Activated naive CD4-positive, alpha-beta T cell treated with Interleukin-2 at 50 U/mL for 16 hours (primary cell): ENCODE measurements at regions not wholly inside any gene's neighbourhood (a gene's known extent, or its start where the extent isn't known, plus 50 kb on each side); places are given as distances from the start of the nearest gene placed in this dataset.

Experiments used
- DNase-seq: peaks from one replicate; pipeline ENCODE4 v3.0.0-alpha.2; 2020

- no peak for DNase-seq
Measured at GRCh38 chr15:60095711-60096110, 91.6 kb downstream of the FOXB1 start.

GRCh38 chr15:60096157-60096556 is 92.0 kb downstream of the FOXB1 start:
- no peak for DNase-seq

DNA sequence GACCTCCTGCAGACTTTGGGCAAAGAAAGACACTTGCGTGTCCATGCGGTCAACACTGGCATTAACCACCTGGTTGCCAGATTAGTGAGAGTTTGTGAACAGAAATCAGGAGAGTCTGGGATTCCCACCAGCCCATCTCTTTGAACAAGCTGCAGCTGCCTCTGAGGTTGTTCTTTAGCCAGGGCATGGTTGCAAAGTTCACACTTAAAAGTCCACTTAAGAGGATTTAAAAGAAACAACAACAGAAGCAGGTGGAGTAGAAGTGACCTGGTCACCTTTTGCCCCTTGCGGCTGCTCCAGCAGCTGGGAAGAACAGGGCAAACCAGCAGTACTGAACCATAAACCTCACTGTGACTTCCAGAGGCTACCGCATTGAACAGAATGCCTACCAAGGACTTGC is 97.3 kb downstream of the FOXB1 start:
- no peak for DNase-seq

DNA sequence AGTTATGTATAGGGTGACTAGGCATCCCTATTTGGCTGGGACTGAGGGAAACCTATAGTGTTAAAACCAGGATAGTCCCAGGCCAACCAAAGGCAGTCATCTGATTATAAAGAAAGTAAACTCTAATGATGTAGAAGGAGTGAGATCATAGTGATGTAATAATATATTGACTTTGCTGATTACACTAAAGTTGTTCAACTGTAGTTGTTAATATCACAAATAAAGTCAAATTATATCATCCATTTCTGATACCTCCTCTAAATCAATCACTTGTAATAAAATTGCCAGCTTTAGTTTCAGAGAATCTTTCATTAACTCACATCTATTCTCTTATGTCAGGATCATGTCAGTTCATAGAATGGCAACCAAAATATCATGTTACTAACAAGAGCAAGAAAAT is 98.6 kb downstream of the FOXB1 start:
- DNase-seq = no peak

GRCh38 chr15:60110909-60111308 is 106.8 kb downstream of the FOXB1 start:
- DNase-seq = no peak

GRCh38 chr15:60115579-60116380 is 111.7 kb downstream of the FOXB1 start:
- no peak for DNase-seq

GRCh38 chr15:60116456-60117089 is 112.5 kb downstream of the FOXB1 start:
- DNase-seq = no peak

- DNase-seq = no peak
Measured at GRCh38 chr15:60118146-60118545, 114.0 kb downstream of the FOXB1 start.

DNA sequence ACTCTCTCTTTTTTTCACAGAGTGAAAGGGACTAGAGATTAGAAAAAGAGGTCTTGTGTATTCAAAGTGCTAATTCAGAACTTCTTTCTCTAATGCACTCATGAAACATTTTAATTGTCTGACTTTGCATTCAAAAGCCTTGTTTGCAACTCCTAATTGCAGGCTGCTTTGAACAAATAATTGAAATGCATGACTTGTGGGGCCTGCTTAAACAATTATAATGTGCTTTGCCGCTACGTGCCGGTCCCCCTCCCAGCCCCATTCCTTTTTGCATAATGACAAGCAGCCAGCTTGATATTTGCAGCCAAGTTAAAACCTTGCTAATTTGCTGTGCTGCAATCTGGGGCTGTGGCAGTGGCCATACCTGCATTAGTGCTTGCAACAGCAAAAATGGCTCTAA is 114.5 kb downstream of the FOXB1 start:
- DNase-seq = no peak

GRCh38 chr15:60119101-60119500 is 115.0 kb downstream of the FOXB1 start:
- no peak for DNase-seq

DNA sequence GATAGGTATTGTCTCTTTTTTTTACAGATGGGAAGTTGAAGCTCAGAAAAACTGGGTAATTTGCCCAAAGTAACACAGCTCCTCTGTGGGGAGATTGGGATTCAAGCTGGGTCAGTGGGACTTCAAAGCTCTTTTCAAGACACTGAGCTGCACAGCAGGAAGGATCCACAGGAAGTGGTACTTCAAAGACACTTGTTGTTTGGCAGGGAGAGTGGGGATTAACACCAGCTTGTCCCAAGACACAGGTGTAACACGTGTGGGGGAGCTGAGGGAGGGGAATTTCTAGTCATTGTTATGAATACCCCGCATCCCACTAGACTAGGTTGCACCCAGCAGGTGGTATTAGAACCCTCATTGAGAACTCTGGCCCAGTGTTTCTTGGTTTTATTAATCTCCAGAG is 116.0 kb downstream of the FOXB1 start:
- no peak for DNase-seq

DNA sequence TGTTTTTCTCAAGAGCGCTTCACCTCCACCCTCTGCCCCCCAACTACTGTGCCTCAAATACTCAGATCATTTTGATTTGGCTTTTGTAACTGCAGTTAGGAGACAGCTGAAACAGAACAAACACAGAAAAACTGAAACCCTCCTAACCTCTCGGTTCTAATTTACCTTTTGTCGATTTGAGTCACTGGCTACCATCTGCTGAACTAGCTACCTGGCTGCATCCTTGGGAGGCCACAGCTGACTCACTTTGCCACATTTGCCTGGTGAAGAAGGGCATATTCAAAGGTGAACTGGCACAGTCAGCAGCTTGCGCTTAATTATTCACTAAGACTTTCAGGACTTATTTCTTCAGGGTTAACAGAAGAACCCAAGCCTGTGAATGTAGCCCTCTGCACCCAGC is 117.7 kb downstream of the FOXB1 start:
- DNase-seq = peak; percentile 53

DNA sequence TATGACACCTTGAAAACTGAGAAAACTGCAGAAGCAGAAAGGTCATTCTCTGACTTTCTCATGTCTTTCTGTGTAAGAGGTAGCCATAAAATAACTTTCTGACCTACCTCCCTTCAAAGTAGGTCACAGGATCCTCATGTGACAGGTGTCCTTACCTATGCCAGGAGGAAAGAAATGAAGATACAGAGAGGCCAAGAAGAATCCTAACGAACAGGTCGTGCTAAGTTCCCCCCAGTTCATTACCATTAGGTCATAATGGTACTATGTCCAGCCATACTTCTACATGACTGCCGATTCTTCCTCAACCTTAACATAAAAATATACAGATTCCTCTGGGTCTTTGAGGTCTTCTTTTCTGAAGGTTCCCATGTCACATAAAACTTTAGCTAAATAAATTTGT is 118.6 kb downstream of the FOXB1 start:
- DNase-seq = no peak

DNA sequence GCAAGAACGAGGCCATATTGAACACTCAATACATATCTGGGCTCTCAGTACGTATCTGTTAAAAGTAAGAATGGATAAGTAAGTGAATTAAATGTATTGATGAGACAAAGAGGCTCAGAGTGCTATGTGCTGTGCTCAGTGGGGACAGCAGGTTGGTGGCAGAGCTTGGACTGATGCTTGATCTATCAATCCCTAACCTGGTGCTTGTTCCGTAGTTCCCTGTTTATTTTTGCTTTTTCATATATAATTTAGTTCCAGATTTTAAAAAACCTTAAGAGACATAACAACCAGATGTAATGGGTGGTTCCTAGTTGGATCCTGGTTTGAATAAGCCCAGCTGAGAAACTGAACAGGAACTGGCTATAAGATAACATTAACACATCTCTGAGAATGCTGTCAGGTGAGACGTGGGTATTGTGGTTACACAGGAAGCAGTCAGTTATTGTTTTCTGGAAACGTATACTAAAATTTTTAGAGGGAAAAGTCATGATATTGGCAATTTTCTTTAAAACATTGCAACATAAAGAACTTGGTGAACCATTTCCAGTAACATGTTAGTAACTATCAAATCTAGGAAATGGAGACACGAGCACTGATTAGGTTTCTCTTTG is 120.5 kb downstream of the FOXB1 start:
- DNase-seq = no peak

GRCh38 chr15:60125334-60125733 is 121.2 kb downstream of the FOXB1 start:
- no peak for DNase-seq

DNA sequence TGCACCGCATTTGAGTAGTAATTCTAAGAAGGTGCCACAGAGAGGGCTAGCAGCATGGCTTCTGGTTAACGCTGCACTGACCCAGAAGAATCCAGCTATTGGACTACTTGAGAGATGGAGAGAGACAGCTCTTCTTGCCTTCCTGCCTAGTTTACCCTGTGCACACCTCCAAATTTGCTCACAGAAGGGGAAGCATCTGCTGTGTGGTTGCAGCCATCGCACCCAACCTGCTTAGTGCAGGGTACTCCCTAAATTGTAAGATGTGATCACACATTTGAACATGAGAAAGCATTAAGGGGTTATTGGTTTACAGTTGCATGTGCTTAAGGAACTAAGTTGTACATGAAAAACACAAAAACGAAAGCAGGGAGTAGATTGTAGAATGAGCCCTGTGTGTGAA is 122.1 kb downstream of the FOXB1 start:
- no peak for DNase-seq

GRCh38 chr15:60126661-60127060 is 122.5 kb downstream of the FOXB1 start:
- DNase-seq = no peak

DNA sequence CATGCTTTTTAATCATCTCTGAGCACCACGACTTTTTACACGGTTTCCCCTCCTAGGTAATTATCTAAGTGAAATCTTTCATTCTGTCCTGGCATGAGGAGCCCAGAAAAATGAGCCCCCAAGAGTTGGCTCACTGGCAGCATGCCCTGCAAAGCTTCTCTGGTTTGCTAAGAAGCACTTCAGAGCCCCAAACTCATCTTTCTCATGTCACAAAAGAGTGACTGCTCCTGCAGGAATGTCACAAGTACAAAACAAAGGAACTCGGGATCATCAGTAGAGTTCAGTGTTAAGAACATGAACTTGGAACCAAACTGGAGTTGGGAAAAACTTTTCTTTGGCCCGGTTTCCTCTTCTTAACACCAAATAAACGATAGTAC is 123.9 kb downstream of the FOXB1 start:
- DNase-seq = no peak

- DNase-seq = no peak
Measured at GRCh38 chr15:60128710-60129109, 124.6 kb downstream of the FOXB1 start.

DNA sequence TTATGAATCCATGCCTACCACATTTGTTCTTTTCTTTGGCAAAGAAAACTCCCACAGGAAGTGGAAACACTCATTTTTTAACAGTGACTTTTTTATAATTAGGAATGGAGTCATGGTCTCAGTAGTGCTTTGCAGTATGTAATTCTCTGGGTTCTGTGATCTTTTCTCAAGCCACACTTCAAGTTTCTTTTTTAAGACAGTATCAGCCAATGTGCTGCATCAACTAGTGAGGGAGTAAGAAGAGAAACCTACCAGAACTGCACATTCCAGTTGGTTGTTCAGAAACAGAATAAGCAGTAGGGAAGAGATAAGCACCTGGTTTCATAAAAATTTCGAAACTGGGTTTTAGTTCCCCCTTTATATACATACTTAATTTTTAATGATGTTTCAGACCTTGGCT is 126.3 kb downstream of the FOXB1 start:
- DNase-seq = no peak

GRCh38 chr15:60130821-60131220 is 126.7 kb downstream of the FOXB1 start:
- no peak for DNase-seq

DNA sequence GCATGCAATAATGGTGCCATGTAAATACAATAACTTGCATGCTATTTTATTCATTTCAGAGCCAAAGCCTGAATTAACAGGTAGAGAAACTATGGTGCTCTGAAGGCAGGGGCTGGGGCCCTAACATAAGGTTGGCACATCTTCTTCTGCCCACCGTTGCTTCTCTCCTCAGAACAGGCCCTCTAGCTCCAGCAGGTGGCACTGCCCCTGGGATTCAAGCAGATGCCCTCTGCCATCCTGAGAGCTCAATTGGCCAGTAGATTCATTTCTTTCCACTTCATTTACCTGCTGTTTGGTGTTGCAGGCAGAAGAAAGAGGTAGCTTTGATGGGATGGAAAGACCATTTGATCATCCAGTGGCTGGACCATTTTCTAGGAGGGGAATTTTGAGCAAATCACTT is 130.5 kb downstream of the FOXB1 start:
- no peak for DNase-seq

- no peak for DNase-seq
Measured at GRCh38 chr15:60135961-60136360, 131.8 kb downstream of the FOXB1 start.

GRCh38 chr15:60137711-60138396 is 133.7 kb downstream of the FOXB1 start:
- DNase-seq = no peak
